Amygdala (tissue), 56 donors: ENCODE measurements at regions not wholly inside any gene's neighbourhood (a gene's known extent, or its start where the extent isn't known, plus 50 kb on each side); places are given as distances from the start of the nearest gene placed in this dataset.

Source experiments
- DNase-seq, 56 donors: peaks; one replicate each; lab custom pipeline; 2025; lab: John Stamatoyannopoulos, UW

GRCh38 chr9:84447305-84447704 is 106.7 kb upstream of the SLC28A3 start:
- DNase-seq = no peak

DNA sequence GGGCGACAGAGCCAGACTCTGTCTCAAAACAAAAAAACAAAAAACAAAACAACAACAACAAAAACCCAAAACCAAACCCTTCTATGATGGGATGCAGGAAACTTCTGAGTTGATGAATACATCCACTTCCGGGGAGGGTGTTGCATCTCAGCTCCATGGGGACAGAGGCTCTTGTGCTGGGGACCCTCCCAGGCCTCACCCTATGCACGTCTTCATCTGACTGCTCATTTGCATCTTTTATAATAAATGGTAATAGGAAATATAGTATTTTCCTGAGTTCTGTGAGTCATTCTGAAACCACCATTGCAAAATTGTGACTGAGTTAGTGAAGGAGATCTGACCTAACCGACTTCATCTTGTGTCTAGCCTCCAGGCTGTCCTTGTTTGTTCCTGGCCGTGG is 109.5 kb upstream of the SLC28A3 start:
- no peak for DNase-seq

DNA sequence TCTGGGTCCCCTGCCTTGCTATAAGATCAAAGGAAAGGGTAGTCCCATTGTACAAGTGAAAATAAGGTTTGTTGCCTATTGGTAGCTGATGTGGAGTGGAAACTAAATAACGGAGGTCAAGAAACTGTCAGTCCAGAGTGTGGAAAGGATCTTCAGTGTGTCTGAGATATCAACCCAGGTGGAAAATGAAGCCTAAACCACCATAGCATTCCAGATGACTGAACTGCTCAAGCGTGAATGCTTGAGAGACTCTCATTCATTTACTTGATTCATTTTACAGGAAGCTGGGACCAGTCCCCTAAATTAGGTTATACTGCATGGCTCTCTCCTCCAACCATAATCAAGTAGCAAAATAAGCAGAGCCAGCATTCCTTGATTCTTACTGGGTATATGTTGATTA is 116.0 kb upstream of the SLC28A3 start:
- no peak for DNase-seq

- no peak for DNase-seq
Measured at GRCh38 chr9:84460695-84461094, 120.1 kb upstream of the SLC28A3 start.

GRCh38 chr9:84463272-84463671 is 122.7 kb upstream of the SLC28A3 start:
- no peak for DNase-seq

DNA sequence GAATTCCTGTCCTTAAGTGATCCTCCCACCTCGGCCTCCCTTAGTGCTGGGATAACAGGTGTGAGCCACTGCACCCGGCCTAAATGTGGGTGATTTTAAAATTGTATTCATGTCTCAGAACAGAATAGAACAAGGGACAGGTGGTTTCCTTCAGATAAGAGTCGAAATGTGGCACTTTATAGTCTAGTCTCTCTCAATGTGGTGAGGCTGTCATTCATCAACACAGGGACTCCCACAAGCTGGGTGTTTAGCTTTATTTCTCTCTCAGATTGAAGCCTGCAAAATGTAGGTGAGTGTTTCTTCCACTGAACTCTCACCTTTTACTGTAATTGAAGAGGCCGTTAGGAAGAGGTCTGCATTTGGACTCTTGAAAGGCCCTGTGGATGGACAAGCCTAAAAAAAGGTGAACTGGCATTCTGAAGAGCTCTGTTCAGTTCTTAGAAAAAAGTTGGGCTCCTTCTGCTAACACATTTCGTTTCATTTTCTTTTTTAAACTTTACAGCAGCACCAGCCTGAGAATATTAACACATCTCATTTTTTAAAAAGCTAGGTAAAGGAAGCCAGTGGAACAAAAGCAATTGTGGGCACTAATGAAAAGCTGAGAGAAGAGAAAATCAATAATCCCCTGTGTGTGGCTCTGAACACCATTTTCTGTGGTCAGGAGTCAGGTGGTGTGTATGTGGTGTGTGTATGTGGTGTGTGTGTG is 126.2 kb upstream of the SLC28A3 start:
- no peak for DNase-seq

GRCh38 chr9:84471816-84472215 is 131.3 kb upstream of the SLC28A3 start:
- no peak for DNase-seq

- DNase-seq = no peak
Measured at GRCh38 chr9:84478996-84479395, 138.4 kb upstream of the SLC28A3 start.

DNA sequence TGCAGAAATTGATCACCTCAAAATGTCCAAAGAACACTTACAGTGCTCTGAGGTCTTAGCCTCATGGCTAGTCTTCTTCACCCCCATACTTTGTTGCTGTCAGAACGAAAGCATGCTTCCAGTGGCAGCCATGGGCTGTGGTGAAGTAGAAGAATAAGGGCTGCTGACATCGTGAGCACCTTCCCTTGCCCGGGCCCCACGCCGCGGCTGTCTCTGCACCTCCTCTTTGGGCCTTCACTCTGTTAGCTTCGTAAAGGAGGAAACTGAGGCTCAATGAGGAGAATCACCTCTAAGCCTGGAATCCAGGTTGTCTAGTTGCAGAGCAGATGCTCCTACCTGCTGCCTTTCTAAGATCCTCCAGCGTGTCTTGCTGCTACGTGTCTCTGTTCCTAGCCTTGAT is 139.5 kb upstream of the SLC28A3 start:
- no peak for DNase-seq

GRCh38 chr9:84481231-84481630 is 140.7 kb upstream of the SLC28A3 start:
- no peak for DNase-seq

DNA sequence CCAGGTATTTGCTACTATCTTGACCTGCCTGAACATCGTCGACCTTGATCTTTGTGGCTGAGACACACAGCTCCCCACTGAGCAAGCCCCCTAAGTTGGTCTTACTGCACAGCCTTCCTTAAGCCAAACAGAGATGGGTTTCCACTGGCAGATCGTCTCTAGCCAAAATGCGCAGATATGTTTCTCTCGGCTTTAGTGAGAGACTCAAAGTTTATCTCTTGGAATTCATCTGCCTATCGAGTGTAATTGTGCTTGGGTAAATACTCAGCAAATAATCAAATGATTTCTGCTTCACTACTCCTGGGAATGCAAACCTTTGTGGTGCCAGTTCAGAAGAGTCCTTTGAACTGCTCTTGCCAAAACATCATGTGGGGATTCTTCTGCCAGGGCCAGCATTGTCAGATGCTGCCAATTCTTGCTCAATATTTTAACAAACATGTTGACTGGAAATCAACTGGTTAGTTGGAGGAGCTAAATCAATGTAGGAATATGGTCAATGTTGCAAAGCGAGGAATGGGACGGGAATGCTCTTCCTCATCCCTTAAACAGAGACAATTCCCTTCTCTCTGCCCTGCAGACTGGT is 141.2 kb upstream of the SLC28A3 start:
- DNase-seq = no peak

GRCh38 chr9:84482607-84483006 is 142.0 kb upstream of the SLC28A3 start:
- no peak for DNase-seq

DNA sequence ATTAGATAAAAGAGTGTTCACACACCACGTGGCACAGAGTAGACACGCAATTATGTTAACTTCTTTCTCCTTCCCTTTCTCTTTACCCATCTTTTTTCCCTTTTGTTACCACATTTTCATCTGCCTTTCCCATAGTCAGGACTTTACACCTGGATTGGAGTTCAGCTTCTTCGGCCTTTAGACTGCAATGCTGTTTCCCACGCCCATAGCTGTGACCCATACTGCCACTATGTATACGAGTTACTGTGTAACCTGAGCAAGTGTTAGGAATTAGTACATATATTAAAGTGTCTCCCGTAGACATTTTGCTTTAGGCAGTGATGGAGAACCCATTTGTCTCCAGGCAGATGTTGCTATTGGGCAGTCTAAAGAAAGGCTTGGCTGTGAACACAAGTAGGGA is 143.6 kb upstream of the SLC28A3 start:
- no peak for DNase-seq

- DNase-seq = no peak
Measured at GRCh38 chr9:84485539-84485938, 145.0 kb upstream of the SLC28A3 start.

DNA sequence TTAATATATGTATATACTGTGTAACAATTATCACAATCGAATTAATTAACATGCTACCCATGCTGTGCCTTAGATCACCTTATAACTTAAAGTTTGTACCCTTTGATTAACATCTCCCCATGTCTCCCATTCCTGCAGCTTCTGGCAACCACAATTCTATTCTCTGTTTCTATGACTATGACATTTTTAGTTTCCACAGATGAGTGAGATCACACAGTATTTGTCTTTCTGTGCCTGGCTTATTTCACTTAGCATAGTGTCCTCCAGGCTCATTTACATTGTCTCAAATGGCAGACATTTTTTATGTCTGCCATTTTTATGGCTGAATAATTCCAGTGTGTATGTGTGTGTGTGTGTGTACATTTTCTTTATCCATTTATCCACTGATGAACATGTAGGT is 146.1 kb upstream of the SLC28A3 start:
- no peak for DNase-seq

DNA sequence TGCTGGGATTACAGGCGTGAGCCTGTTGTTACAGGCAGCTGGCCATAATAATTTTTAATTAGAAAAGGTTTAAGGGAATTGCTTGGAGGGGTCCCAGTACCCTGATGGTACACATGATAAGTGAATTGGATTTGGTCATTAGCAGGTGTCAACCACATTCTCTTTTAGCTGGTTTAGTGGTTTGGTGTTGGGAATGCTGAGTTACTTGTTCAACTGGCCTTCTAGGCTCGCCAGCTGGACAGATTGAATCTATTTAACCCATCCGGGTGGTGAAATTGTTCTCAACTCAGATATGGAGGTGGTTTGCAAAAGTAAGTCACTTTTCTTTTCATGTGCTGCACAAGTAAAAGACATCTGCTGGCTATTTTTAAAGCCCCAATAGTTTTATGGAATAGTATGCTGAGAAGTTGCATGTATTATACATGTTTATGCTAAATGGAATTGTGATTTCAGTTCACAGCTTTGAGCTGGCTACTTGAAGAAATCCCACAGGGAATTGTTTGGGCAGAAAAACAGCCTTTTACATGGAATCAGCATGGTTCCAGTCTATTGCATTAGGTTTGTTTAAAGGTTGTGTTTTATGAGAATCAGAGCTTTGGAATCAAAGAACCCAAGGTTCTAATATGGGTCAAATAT is 149.8 kb upstream of the SLC28A3 start:
- DNase-seq = no peak

- DNase-seq = no peak
Measured at GRCh38 chr9:84490842-84491325, 150.3 kb upstream of the SLC28A3 start.

- DNase-seq = no peak
Measured at GRCh38 chr9:84492366-84493159, 152.0 kb upstream of the SLC28A3 start.

DNA sequence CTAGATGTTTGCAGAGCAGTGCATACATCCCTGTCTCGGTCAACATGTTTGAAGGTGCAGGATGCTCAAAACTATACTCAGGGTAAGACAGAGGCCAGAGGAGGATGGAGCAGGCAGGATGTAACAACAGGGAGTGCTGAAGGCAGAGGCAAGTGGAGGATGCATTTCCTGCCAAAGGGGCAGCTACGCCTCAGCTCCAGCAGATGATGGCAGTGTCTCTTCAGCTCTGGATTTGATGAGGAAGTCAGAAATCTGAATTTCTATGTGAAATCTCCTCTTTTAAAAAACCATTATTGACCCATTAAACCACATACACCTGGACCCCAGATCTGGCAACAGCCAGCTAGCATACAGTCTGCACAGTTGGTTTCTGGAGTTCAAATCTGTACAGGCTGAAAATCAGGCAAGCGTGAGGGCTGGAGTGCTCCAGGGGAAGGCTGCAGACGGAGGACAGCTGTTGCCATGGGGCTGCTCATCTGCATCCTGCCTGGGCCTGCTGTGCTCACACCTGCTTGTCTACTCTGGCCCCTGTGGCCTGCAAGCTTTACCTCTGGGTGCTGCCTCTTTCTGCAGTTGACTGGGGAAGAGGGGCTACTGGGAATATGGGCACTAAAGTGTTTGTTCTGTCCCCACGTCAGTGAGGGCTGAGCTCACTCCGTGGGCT is 152.9 kb upstream of the SLC28A3 start:
- DNase-seq = no peak

GRCh38 chr9:84499969-84500582 is 159.5 kb upstream of the SLC28A3 start:
- DNase-seq = no peak
